HEK293 (cell line): ENCODE measurements at regions not wholly inside any gene's neighbourhood (a gene's known extent, or its start where the extent isn't known, plus 50 kb on each side); places are given as distances from the start of the nearest gene placed in this dataset.

Source experiments
- CTCF ChIA-PET: fragments of 350-600 bp; formaldehyde crosslinking; extraction: SDS; loops from one replicate; lab custom pipeline; 2021; ENCODE audit warnings: antibody characterized with exemption; lab: Yijun Ruan, JAX
- POLR2A ChIA-PET: fragments of 300-600 bp; formaldehyde crosslinking; extraction: SDS; loops from one replicate; lab custom pipeline; 2020; ENCODE audit warnings: antibody characterized with exemption, inconsistent platforms; lab: Yijun Ruan, JAX
- H3K27ac ChIP-seq: fragments of 200-500 bp; sonication (Bioruptor generic); 2 replicates; pipeline ENCODE4 v1.5.1; 2014; ENCODE audit warnings: low read depth, low read length, control low read depth, inconsistent platforms; ENCODE audit errors: extremely low read depth
- H3K36me3 ChIP-seq, 2 experiments: fragments of 200-500 bp in 1 of 2; sonication (Bioruptor generic) in 1 of 2; 1 replicate in 1 of 2; 2 replicates in 1 of 2; pipeline ENCODE4 v1.5.1; 2014 to 2017; ENCODE audit warnings: inconsistent platforms in 2 of 2, low read length in 2 of 2; ENCODE audit not compliant: control insufficient read depth in 2 of 2, insufficient read depth in 1 of 2
- H3K4me1 ChIP-seq: fragments of 200-500 bp; sonication (Bioruptor generic); 2 replicates; pipeline ENCODE4 v1.5.1; 2014; ENCODE audit warnings: mild to moderate bottlenecking, low read length, inconsistent platforms; ENCODE audit not compliant: control insufficient read depth, insufficient read depth
- H3K4me3 ChIP-seq: 2 replicates; pipeline ENCODE4 v1.5.1; 2011; ENCODE audit warnings: low read depth, mild to moderate bottlenecking, control low read depth, low read length, moderate library complexity
- H3K9me3 ChIP-seq: fragments of 200-500 bp; sonication (Bioruptor generic); 2 replicates; pipeline ENCODE4 v1.5.1; 2014; ENCODE audit warnings: low read depth, low read length, inconsistent platforms; ENCODE audit not compliant: control insufficient read depth, insufficient read depth
- BCL11A ChIP-seq: fragments of 450-650 bp; formaldehyde crosslinking; IDR thresholded peaks from 2 replicates; pipeline ENCODE4 v1.5.1; 2016; ENCODE audit warnings: low read depth, missing biosample characterization, missing genetic modification characterization
- FEZF1 ChIP-seq: fragments of 450-650 bp; formaldehyde crosslinking; IDR thresholded peaks from 2 replicates; pipeline ENCODE4 v1.5.1; 2016; ENCODE audit warnings: missing biosample characterization, missing genetic modification characterization
- IKZF3 ChIP-seq: fragments of 450-650 bp; IDR thresholded peaks from 2 replicates; pipeline ENCODE4 v1.5.0; 2018; ENCODE audit warnings: missing biosample characterization, mild to moderate bottlenecking, missing genetic modification characterization, moderate library complexity
- ZBTB1 ChIP-seq: fragments of 450-650 bp; formaldehyde crosslinking; IDR thresholded peaks from 2 replicates; pipeline ENCODE4 v1.5.1; 2016; ENCODE audit warnings: missing biosample characterization, missing genetic modification characterization
- ZFP37 ChIP-seq: fragments of 450-650 bp; formaldehyde crosslinking; IDR thresholded peaks from 2 replicates; pipeline ENCODE4 v1.5.1; 2016; ENCODE audit warnings: missing biosample characterization, missing genetic modification characterization
- ZNF10 ChIP-seq: fragments of 450-650 bp; formaldehyde crosslinking; IDR thresholded peaks from 2 replicates; pipeline ENCODE4 v1.5.1; 2017; ENCODE audit warnings: missing biosample characterization, missing genetic modification characterization
- ZNF121 ChIP-seq: fragments of 450-650 bp; formaldehyde crosslinking; IDR thresholded peaks from 2 replicates; pipeline ENCODE4 v1.5.1; 2016; ENCODE audit warnings: missing biosample characterization, missing genetic modification characterization
- ZNF19 ChIP-seq: fragments of 450-650 bp; formaldehyde crosslinking; IDR thresholded peaks from 2 replicates; pipeline ENCODE4; 2016; ENCODE audit warnings: missing biosample characterization, missing genetic modification characterization, low read depth
- ZNF239 ChIP-seq: fragments of 450-650 bp; formaldehyde crosslinking; IDR thresholded peaks from 2 replicates; pipeline ENCODE4 v1.5.1; 2016; ENCODE audit warnings: missing biosample characterization, missing genetic modification characterization
- ZNF292 ChIP-seq: fragments of 450-650 bp; formaldehyde crosslinking; IDR thresholded peaks from 2 replicates; pipeline ENCODE4 v1.5.1; 2016; ENCODE audit warnings: low read depth, missing biosample characterization, missing genetic modification characterization, borderline replicate concordance
- ZNF394 ChIP-seq: fragments of 450-650 bp; formaldehyde crosslinking; IDR thresholded peaks from 2 replicates; pipeline ENCODE4 v1.5.1; 2016; ENCODE audit warnings: missing biosample characterization, missing genetic modification characterization, mild to moderate bottlenecking, moderate library complexity, borderline replicate concordance
- ZNF585B ChIP-seq: fragments of 450-650 bp; formaldehyde crosslinking; IDR thresholded peaks from 2 replicates; pipeline ENCODE4 v1.5.1; 2016; ENCODE audit warnings: missing biosample characterization, missing genetic modification characterization
- ZNF600 ChIP-seq: fragments of 450-650 bp; formaldehyde crosslinking; IDR thresholded peaks from 2 replicates; pipeline ENCODE4 v1.5.1; 2016; ENCODE audit warnings: missing biosample characterization, missing genetic modification characterization
- ZNF658 ChIP-seq: fragments of 450-650 bp; formaldehyde crosslinking; IDR thresholded peaks from 2 replicates; pipeline ENCODE4; 2016; ENCODE audit warnings: missing biosample characterization, missing genetic modification characterization
- ZNF76 ChIP-seq: fragments of 450-650 bp; formaldehyde crosslinking; IDR thresholded peaks from 2 replicates; pipeline ENCODE4; 2016; ENCODE audit warnings: low read depth, missing biosample characterization, missing genetic modification characterization, borderline replicate concordance
- ZNF776 ChIP-seq: fragments of 450-650 bp; formaldehyde crosslinking; IDR thresholded peaks from 2 replicates; pipeline ENCODE4 v1.5.0; 2017; ENCODE audit warnings: missing biosample characterization, missing genetic modification characterization, borderline replicate concordance
- ZNF830 ChIP-seq: fragments of 450-650 bp; IDR thresholded peaks from 2 replicates; pipeline ENCODE4 v1.5.0; 2018; ENCODE audit warnings: missing biosample characterization, missing genetic modification characterization, low read depth, mild to moderate bottlenecking, moderate library complexity
- TF ChIP-seq, protein P1 (sequence below): fragments of 450-650 bp; formaldehyde crosslinking; conservative IDR thresholded peaks from 2 replicates; pipeline ENCODE4 v1.5.1; 2016; ENCODE audit warnings: low read depth, missing biosample characterization, missing genetic modification characterization
- TF ChIP-seq, protein P2 (sequence below): fragments of 450-650 bp; formaldehyde crosslinking; IDR thresholded peaks from 2 replicates; pipeline ENCODE4 v1.5.1; 2017; ENCODE audit warnings: missing biosample characterization, missing genetic modification characterization
- TF ChIP-seq, protein P3 (sequence below): fragments of 450-650 bp; formaldehyde crosslinking; IDR thresholded peaks from 2 replicates; pipeline ENCODE4 v1.5.1; 2016; ENCODE audit warnings: missing biosample characterization, missing genetic modification characterization
- TF ChIP-seq, protein P4 (sequence below): fragments of 450-650 bp; formaldehyde crosslinking; IDR thresholded peaks from 2 replicates; pipeline ENCODE4 v1.5.1; 2016; ENCODE audit warnings: missing biosample characterization, missing genetic modification characterization

DNA sequence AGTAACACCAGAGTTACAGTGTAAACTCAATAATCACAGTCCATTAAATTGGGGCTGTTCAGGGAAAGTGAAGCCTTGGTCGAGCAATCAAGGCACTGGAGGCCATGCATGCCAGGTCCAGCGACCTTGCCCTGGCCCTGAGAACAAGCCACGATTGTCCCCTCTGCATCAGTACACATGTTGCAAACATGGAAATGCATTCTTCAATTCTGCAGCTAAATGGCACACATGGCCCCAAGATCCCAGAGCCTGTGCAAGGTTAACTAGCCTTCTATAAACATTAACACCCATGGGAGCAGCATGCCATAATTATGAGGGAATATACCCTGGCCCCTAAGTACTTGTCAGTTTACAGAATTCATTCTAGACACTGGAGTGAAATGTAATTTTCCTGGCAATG, 204.7 kb downstream of the HS3ST3B1 start:
- Histone ChIP-seq H3K4me1 (no peaks in the 10 kb centered on the region), H3K9me3 (no peaks in the 10 kb centered on the region), H3K4me3 (no peak overlapping the region), H3K27ac (no peak overlapping the region), H3K36me3 (no peaks in the 10 kb centered on the region)
- ChIA-PET CTCF (interaction anchor here (0.6 to 0.7 kb wide), 2 partner anchors 19 to 129 kb away, joined by 3 read pairs; no protein-coding TSS in a partner anchor), POLR2A (no interaction called here)
- TF ChIP-seq ZNF19 (no peak), ZNF658 (tag by site-specific recombination) (no peak), ZNF292 (no peak)
- TF ChIP-seq, protein P1, sequence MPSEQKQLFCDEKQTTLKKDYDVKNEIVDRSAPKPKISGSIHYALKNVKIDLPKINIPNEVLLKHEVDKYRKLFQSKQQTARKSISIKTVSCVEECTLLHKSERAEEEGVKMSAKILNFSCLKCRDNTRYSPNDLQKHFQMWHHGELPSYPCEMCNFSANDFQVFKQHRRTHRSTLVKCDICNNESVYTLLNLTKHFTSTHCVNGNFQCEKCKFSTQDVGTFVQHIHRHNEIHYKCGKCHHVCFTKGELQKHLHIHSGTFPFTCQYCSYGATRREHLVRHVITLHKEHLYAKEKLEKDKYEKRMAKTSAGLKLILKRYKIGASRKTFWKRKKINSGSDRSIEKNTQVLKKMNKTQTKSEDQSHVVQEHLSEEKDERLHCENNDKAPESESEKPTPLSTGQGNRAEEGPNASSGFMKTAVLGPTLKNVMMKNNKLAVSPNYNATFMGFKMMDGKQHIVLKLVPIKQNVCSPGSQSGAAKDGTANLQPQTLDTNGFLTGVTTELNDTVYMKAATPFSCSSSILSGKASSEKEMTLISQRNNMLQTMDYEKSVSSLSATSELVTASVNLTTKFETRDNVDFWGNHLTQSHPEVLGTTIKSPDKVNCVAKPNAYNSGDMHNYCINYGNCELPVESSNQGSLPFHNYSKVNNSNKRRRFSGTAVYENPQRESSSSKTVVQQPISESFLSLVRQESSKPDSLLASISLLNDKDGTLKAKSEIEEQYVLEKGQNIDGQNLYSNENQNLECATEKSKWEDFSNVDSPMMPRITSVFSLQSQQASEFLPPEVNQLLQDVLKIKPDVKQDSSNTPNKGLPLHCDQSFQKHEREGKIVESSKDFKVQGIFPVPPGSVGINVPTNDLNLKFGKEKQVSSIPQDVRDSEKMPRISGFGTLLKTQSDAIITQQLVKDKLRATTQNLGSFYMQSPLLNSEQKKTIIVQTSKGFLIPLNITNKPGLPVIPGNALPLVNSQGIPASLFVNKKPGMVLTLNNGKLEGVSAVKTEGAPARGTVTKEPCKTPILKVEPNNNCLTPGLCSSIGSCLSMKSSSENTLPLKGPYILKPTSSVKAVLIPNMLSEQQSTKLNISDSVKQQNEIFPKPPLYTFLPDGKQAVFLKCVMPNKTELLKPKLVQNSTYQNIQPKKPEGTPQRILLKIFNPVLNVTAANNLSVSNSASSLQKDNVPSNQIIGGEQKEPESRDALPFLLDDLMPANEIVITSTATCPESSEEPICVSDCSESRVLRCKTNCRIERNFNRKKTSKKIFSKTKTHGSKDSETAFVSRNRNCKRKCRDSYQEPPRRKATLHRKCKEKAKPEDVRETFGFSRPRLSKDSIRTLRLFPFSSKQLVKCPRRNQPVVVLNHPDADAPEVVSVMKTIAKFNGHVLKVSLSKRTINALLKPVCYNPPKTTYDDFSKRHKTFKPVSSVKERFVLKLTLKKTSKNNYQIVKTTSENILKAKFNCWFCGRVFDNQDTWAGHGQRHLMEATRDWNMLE (tag by site-specific recombination), result no peak

DNA sequence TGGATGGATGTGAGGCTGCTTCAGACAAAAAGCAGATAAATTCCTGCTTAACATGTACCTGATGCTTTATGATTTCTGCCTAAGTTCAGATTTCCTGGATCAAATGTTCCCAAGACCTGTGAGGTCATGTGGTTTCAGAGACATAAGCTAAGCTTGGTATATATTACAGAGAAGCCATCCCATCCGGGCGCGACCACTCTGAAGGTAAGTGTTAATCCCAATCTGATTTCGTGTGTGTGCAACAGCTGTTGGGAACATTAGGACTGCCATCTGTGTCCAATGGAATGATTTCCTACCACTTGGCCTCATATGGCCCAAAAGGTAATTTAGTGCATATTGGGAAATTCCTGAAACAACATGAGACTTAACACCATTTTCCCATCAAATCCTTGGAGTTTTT, 199.1 kb downstream of the HS3ST3B1 start:
- TF ChIP-seq ZNF121 (tag by site-specific recombination) (no peak), ZNF394 (tag by site-specific recombination) (no peak), FEZF1 (no peak), ZFP37 (tag by site-specific recombination) (no peak), ZNF776 (tag by site-specific recombination) (no peak), ZNF10 (tag by site-specific recombination) (no peak), ZNF830 (tag by site-specific recombination) (no peak), ZNF600 (no peak), ZBTB1 (tag by site-specific recombination) (no peak), BCL11A (no peak), IKZF3 (tag by site-specific recombination) (no peak), ZNF239 (no peak), ZNF76 (tag by site-specific recombination) (no peak), ZNF585B (tag by site-specific recombination) (no peak)
- TF ChIP-seq, protein P2, sequence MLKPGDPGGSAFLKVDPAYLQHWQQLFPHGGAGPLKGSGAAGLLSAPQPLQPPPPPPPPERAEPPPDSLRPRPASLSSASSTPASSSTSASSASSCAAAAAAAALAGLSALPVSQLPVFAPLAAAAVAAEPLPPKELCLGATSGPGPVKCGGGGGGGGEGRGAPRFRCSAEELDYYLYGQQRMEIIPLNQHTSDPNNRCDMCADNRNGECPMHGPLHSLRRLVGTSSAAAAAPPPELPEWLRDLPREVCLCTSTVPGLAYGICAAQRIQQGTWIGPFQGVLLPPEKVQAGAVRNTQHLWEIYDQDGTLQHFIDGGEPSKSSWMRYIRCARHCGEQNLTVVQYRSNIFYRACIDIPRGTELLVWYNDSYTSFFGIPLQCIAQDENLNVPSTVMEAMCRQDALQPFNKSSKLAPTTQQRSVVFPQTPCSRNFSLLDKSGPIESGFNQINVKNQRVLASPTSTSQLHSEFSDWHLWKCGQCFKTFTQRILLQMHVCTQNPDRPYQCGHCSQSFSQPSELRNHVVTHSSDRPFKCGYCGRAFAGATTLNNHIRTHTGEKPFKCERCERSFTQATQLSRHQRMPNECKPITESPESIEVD (tag by site-specific recombination), result no peak
- TF ChIP-seq, protein P3, sequence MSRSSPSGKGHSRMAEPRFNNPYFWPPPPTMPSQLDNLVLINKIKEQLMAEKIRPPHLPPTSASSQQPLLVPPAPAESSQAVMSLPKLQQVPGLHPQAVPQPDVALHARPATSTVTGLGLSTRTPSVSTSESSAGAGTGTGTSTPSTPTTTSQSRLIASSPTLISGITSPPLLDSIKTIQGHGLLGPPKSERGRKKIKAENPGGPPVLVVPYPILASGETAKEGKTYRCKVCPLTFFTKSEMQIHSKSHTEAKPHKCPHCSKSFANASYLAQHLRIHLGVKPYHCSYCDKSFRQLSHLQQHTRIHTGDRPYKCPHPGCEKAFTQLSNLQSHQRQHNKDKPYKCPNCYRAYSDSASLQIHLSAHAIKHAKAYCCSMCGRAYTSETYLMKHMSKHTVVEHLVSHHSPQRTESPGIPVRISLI (tag by site-specific recombination), result no peak
- TF ChIP-seq, protein P4, sequence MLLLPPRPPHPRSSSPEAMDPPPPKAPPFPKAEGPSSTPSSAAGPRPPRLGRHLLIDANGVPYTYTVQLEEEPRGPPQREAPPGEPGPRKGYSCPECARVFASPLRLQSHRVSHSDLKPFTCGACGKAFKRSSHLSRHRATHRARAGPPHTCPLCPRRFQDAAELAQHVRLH (tag by site-specific recombination), result no peak
- CTCF ChIA-PET, result no interaction called here
- H3K36me3 ChIP-seq, result no peaks in the 10 kb centered on the region
- POLR2A ChIA-PET, result no interaction called here
- H3K4me3 ChIP-seq, result no peak overlapping the region
- no peaks in the 10 kb centered on the region for H3K4me1 ChIP-seq
- H3K9me3 ChIP-seq, result no peaks in the 10 kb centered on the region; the same call in 1 of the 2 replicates
- no peak overlapping the region for H3K27ac ChIP-seq
